ENCODE measurements at regions not wholly inside any gene's neighbourhood (a gene's known extent, or its start where the extent isn't known, plus 50 kb on each side); places are given as distances from the start of the nearest gene placed in this dataset.

DNA sequence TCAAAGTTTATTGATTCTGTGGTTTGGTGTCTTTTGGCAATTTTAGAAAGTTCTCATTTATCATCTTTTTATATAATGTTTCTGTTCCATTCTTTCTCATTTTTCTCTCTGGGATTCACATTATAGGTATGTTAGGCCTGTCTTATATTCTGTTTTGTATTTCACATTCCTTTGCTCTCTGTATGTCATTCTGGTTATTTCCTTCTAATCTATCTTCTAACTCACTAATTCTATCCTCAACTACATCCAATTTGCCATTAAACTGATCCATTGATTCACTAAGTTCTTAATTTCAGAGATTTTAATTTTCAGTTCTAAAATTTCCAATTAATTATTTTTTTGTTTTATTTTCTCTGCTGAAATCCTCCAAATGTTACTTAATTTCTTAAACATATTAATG, 234.8 kb downstream of the FOXD2 start:
- DNase-seq = no peak

DNA sequence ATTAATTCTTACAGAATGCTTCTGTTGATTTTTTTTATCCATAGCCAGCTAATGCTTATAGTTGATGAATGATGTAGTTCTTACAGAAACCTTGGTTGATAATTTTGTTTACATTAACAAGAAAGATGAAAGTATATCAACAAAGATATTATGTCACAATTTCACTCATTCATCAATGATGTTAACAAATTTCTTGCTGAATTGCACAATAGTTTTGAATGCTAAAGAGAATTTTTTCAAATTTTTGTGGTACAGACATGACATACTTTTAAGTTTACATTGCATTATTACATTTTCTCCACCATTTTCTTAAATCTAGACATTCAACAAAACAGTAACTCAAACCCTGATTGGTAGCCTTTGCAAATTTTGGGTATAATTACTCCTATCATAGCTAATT, 236.3 kb downstream of the FOXD2 start:
- DNase-seq = no peak

DNA sequence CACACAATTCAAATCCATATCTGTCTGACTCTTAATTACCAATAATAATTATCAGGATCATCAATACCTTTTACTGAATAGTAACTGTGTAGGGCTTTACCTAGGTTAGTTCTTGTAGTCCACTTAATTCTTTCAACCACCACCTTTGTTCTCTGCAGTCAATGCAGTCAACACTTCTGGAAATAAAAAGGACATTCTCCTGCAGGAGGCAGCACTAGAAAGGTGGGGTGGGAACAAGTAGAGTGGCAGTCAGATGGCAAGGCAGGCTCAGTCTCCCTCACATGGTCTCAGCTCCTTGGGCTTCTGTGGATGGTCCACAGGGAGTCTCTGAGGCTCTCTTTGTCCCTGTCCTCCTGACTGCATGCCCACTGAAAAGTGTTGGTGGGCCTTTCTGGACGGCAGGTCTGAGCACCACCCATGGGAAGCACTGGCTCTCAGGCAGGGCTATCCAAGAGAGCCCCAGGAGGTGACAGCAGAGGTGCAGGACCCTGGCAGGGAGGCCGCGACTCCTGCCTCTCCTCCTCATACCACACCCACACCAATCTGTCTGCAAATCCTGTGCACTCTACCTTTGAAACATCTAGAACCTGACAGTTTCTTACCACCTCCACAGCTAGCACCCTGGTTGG, 237.3 kb downstream of the FOXD2 start:
- DNase-seq = no peak

DNA sequence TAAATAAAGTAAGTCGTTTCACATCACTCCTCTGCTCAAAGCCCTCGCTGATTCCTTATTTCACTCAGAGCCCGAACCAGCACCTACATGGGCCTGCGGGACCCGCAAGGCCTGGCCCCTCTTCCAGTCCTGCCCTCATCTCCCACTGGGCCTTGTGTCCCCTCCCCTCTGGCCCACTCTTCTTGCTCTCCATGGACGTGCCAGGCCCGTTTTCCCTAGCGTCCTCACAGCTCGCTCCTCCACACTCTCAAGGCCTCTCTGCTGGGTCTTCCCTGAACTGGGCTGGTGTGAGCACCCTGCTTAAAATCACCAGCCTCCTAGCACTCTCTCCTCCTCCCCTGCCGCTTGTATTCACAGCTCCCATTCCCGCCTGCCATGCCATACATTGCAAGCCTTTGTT, 237.9 kb downstream of the FOXD2 start:
- no peak for DNase-seq

DNA sequence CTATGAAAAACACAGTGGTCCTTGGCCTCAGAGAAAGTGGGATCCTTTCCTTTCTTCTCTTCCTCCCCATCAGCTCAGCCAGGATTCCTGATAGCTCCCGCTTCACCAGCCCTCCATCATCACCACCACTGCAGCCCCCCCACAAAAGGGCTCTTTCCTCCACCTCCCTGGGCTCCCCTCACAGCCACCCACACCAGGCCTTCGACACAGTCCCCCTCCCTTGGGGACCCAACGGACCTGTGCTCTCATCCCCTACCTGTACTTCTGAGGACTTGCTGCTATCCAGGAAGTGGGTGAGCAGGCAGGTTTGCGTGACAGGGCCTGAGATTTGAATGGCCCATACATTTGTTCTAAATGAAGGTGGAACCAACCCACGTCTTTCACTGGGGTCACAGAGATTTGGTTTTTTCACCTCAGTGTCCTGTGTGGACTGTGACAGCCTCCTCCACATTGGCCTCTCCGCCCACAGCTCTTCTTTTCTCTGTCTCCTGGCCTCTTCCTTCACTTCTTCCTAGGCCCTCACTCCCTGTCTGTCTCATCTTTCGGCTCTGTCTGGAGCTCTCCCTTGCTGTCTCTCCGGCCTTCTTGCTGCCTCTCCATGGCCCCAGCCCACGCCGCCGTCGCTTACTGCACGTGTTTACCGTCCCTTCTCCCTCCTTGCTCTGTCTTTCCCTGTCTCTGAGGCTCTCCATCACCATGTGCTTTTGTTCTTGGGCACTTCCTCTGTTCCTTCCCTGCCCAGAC, 238.6 kb downstream of the FOXD2 start:
- no peak for DNase-seq

DNA sequence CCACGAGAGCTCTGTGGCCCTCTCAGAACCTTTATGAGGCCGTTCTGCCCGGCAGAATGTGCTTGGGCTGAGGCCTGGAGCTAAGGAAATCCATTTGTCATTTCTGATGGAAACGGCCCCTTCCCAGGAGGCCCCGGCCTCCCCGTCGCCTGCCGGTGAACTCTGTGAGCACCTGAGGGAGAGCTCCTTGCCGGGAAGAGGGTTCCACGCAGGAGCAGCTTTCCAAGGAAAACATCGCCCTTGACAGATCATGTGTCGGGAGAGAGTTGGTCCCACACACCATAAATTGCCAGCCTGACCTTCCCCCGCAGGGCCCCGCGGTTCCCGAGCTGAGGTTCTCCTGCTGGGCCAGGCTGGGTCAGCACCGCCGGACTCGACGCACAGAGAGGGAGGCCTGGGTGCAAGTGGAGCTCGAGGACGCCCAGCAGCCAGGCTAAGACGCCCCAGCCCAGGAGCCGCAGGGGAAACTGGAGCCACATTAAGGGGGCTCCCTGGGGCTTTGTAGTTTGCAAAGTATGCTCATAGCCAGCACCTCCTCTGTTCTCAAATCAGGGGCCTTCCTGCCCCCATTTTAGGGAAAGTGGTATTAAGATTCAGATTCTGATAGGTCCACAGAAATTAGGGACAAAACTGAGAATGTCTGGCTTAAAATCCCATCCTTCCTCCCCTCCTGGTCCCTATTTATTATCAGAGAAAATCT, 239.5 kb downstream of the FOXD2 start:
- no peak for DNase-seq

DNA sequence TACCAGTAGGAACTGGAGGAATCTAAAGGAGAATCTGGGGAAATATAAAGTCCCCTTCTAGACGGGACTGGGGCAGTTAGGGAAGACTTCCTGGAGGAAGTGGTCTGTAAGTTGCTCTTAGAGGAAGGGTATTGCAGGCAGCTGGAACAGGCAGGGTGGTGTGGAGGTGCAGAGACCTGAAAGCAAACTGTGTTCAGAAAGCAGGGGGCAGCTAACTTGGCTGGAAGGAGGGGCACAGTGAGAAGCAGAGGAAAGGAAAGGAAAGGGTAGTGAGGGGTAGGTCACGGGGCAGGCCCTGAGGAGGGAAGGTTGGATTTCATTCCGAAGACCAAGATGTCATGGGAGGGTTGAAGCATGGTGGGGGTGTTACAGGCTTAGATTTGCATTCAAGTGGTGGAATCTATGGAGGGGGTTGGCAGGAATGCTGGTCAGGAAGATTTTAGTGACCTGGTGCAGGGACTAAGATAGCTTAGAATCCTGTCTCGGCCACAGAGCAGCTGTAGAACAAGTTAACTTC, 240.7 kb downstream of the FOXD2 start:
- DNase-seq = no peak

DNA sequence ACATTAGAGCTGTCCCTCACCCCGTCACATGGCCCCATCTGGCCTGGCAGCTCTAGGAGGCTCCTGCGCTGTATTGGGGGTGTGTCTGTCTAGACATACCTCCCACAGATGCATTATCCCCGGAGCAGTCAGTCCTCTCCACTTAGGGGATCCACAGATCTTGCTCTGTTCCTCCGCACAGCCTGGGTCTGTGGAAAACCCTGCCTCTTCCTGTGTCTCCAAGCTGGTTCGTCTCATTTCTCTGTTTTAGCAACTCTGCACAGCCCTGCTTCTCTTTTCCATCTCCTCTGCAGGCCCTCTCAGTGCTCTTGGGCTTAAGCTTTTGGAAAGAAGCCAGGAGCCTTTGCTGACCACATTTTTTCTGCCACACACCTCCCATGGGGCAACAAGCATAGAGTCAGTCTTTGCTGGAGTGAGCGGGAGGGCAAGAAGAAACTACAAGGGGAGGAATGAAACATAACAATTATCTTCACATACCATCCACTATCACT, 241.5 kb downstream of the FOXD2 start:
- DNase-seq = no peak

DNA sequence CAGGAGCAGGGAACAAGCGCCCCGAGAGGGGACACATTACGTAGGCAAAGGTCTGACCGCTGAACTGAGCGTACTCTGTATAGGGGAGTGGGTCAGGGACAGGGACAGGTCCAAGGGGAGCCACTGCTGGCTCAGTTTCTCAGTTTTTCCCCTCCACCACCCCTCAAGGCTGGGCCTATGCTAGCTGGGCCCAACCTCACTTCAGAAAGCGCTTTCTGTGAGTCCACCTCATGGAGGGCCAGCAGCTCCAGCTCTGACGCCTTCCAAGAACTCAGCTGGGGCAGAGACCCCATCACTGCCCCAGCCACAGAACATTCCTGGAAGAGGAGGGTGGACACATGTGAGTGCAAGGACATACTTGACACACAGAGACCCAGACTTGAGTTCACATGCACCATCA, 242.0 kb downstream of the FOXD2 start:
- DNase-seq = no peak

DNA sequence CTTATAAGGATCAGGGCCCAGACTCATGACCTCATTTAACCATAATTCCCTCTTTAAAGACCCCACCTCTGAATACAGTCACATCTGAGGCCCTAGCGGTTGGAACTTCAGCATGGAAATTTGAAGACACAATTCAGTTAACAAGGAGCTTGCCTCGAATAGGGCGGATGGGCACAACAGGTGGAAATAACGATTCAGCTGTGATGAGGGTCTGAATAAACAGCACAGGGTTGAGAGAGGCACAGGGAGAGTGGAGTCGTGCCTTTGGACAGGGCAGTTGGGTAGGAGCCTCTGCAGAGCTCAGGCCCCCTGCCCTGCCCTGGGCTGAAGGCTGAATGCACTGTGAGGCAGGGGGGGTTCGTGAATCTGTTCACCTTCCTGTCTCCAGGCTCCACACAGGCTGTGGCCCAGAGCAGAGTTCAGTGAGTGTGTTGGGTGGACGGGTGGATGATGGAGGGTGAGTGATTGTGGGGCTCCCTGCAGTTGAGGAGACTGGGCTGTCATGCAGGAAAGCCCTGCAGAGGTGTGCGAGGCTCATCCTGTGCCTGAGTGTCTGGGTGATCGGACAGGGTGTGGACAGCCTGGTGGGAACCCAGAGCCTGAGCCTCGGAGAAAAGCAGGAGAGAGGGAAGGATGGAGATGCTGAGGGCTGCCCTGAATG, 243.1 kb downstream of the FOXD2 start:
- no peak for DNase-seq

DNA sequence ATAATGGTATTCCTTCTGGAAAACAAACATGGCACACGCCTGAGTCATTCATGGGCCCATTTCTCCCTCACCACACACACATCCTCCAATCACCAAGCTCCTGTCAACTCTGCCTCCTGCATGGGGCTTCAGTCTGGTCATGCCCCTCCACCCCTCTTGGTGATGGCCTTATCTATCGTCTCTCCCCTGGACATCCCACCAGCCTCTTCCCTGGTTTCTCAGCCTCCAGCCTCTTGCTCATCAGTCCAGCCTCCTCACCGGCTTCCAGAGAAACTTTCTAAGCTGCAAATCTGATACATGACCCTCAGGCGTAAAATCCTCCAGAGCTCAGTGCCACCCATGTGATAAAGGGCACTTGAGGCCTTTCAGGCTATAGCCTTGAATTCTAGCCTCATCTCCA, 243.9 kb downstream of the FOXD2 start:
- DNase-seq = no peak

DNA sequence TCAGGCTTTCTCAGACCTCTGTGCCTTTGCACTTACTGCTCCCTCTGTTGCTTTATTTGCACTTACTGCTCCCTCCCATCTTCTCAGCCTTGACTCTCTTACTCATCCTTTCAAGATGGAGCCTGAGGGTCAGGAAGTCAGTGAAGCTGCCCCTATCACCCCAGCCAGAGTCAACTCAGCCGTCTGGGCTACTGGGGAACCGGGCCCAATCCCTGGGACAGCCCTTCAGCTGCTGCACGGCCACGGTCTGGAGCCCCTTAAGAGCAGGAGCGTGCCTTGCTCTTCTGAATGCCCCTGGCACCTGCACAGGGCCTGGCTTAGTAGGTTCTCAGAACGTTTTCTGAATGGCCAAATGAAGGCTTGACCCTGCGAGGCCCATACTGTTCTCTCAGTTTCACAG, 244.4 kb downstream of the FOXD2 start:
- DNase-seq = no peak

DNA sequence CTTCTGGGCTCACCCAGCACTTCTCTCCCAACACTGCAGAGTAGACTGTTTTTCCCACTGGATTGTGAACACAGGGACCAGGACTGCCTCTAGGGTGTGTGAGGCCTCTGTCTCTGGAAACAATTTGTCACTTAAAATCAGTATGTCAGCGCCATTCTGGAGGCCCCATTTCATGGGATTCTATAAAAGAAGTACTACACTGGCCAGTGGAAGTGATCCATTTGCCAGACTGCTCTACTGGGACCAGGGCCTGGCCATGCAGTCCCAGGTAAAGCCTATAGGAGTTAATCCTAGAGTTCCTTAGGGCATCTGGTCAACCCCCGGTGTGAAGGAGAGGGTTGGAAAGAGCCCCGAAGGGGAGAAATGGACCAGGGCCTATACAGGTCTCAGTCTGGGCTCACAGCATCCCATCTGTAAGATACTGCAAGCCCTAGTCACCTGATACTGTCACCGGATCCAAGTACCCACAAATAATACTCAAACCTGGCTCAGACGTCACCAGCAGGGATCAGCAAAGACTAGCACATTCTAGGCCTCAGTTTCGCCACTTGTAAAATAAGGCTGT, 245.0 kb downstream of the FOXD2 start:
- no peak for DNase-seq

DNA sequence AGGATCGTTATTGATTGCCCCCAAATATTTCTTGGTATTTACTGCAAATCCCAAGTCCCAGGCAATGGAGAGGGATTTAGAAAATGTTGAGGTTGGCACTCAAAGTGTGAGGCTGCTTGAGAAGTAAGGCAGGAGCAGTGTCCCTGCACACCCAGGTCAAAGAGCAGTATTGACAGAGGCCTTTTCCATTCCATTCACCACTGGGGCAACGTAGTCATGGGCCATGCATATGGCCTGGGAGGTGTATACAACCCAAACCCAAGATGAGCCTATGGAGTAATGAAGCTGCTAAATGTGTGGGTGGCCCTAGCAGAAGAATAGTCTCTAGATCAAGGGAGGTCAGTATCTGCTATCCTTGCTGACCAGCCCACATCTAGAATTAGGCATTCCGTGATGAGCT, 245.6 kb downstream of the FOXD2 start:
- DNase-seq = no peak

DNA sequence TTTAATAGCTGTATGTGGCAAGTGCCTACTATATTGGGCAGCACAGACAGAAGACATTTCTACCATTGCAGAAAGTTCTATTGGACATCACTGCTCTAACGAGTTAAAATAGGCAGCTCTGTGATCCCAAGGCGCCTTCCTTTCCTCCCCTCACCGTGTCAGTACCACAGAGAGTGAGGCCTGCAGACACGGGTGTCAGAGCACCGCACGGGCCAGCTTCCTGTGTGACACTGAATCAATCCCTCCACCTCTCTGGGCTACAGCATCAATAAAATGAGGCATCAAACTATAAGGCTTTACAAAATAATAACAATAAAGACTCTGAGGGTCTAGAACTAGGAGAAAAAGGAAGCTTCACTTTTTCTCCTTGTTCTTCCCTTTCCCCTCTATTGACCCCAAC, 246.7 kb downstream of the FOXD2 start:
- DNase-seq = no peak

DNA sequence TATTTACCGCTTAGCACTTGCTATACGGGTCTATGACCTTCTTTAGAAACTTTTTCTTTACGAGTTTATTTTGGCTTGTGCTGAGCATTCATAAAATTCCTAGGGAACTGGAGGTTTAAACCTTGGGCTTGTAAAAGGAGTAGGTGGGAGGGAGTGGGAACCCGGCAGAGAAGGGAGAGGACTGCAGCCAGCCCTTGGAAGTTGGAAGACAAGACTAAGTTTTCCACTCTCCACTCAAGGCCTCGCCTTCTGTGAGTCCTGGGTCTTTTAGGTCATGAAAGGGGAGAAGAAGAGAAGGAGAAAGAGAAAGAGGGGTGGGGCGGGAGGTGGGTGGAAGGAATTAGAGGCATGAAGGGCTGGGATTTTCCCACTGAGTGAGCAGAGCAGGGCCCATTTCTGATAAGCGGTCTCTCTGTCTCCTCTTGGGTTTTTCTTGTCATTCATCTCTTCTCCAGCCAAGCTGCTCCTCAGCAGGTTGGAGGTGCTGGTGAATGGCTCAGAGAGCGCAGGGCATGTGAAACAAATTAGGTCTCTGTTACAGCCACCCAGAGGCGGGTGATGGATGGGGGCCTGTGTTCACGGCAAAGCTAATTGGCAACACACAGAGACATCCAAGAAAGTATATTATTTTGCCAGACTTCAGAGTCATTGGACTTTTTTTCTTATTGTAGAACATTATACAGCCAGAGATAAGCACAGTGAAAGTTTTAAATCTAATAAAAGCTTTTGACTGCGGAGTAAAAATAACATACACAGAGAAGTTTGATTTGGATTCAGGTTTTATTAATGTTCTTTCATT, 247.3 kb downstream of the FOXD2 start:
- DNase-seq = no peak

DNA sequence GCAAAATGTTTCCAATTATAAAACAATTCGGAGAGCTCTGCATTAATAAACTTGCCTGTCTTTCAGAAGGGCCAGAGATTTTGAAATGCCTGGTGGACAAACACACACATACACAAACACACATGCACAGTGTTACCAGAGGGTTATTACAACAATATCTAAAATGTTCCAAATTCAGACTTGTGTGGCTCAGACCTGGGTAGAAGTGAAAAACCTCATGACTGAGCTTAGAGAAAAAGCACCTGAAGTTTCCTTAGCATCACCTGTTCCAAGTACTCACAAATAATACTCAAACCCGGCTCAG, 247.9 kb downstream of the FOXD2 start:
- DNase-seq = no peak

DNA sequence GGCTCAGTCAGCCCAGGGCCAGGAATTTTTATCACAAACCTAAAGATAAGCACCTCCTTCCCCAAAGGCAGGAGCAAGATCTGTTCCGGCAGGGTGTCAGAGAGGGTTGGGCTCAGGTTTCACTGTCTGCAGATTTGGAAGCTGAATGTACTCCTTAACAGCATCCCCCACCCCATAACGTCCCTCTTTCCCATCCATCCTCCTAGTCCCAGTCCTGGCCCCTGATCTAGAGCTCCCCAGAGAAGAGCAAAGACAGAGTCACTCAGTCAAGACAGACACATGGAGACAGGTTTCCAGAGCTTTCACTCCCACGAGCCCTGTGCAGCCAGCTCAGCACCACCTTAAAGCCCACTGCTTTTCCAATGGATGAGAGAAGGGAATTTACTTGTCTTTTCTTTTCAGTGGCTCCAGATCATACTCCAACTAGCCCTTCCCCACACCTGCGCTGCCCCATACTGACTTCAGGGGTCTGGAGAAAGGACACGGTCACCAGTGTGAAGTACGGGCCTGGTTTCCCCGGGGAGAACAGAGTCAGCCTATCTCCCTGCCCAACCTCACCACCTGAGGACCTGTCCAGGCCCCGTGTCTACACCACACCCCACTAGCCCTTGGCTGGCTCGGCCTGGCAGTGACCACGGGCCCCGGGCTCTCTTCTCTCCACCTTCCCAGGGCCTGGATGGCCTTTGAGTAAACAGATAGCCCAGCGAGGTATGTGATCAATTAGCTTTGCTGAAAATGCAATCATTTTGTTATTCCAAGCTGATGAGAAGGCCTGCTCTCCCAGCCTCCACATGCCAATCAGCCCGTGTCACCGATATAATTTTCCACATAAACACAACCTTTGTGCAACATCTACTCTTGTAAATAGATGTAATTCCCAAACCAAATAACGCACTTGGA, 249.1 kb downstream of the FOXD2 start:
- no peak for DNase-seq

DNA sequence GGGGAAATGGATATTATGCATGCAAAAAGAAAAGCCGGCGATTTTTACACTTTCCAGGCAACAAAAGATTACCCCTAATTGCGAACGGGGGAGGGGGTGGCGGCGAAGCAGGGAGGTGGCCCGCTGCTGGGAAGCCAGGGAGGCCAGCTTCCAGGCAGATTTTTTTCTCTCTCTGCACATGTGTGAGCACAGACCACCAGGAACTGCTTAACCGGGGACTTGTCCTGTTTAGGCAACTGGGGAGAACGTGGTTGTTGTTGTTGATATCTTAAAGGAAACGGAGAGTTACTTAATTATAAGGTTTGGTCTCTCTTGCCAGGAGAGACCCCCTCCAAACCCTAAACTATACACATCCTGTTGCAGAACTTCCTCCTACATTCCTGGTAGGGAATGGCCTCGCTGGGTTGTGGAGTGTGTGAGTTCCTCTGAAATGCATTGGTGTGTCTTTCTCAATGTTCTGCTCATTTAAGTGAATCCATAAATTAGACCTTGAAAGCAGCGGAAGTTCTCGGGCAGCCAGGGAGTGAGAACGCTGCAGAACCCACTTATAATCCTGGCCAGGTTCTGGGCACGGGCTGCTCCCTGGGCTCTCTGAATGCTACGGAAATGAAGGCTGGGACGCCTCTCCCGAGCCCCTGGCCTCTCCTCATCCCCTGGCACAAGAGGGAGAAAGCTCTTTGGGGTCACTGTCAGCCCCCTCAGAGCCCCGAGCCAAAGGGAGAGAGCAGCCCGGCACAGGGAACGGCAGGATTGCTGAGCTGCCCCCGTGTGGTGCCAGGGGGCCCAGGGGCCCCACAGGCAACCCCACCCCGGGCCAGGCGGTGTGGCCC, 250.0 kb downstream of the FOXD2 start:
- no peak for DNase-seq
